Transverse colon (tissue), 3 donors: ENCODE measurements at regions not wholly inside any gene's neighbourhood (a gene's known extent, or its start where the extent isn't known, plus 50 kb on each side); places are given as distances from the start of the nearest gene placed in this dataset.

Experiments
- CTCF ChIP-seq, 5 experiments: fragments of 200-600 bp in 3 of 5; fragments of 450-650 bp in 2 of 5; sonication (generic) in 3 of 5; IDR thresholded peaks; 1 replicate in 2 of 5; 2 replicates in 3 of 5; pipeline ENCODE4 v1.5.1; 2016 to 2017; ENCODE audit warnings: antibody characterized with exemption in 5 of 5, inconsistent platforms in 3 of 5, mild to moderate bottlenecking in 2 of 5, moderate library complexity in 1 of 5
- EP300 ChIP-seq: sonication (generic); formaldehyde crosslinking; IDR thresholded peaks from one replicate; pipeline ENCODE4 v1.6.1; 2017; ENCODE audit warnings: antibody characterized with exemption, low read depth
- POLR2A ChIP-seq: fragments of 450-650 bp; IDR thresholded peaks from one replicate; pipeline ENCODE4 v1.6.1; 2016; ENCODE audit warnings: antibody characterized with exemption, mild to moderate bottlenecking, moderate library complexity

GRCh38 chr11:106326087-106326486, 248.6 kb downstream of the AASDHPPT start:
- TF ChIP-seq CTCF (IDR thresholded peaks at IDR 0.05) (no peak), POLR2A (no peak), EP300 (no peak)
